GM19035 (cell line): ENCODE measurements at regions not wholly inside any gene's neighbourhood (a gene's known extent, or its start where the extent isn't known, plus 50 kb on each side); places are given as distances from the start of the nearest gene placed in this dataset.

Experiments used
- ATAC-seq: cut with Tn5 transposase; IDR thresholded peaks from one replicate; pipeline ENCODE4 v1.9.1; 2021; ENCODE audit not compliant: unreplicated experiment

DNA sequence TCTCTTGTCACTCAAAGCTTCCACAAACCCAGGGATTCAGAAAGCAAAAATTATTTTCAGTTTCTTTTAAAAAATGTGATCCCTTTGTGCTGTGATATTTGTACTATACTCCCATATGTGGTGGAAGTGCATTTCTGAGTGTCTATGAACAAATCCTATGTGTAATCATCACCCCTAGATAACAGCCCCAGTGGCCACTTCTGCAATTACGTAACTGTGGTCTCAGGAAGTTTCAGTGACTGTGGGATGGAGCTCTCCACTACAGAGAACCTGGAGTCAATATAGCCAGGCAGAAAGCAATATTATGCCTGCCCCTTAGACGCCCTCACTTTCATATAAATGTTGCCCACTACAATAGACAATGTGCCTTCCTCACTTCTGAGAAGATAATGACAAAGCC is 1101.7 kb upstream of the GHITM start:
- no peak for ATAC-seq

DNA sequence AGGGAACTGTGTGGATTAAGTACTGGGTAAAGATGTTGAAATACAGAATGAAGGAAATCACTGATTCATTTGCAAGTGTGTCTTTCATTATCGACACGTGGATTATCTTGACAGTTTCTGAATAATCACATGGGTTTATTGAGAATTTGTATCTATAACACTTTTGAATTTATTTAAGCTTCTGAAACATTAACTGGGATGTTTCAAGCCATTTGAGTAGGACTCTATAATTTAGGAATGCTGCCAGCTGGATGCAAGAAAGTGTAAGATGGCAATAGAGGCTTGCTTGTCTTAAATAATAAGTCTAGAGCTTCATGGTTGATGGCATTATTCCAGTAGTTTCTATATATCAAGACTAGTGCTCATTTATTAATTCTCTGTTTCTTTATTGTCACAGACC is 1100.7 kb upstream of the GHITM start:
- ATAC-seq = no peak

DNA sequence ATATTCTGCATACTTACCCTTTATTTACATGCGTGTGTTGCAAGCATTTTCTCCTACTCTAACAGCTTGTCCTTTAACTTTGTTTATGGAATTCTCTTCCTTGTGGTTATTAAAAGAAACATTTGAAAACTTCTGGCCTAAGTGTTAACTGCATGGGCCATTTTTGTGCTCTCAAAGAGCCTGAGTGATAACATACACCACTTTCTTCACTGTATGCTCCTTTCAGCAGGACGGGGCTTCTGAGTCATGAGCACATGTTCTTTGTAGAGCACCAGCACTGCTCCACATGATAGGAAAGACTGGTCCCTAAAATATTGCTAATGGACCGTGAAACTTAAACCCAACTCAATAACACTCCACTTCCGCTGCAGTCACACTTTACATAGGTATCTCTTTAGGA is 1093.6 kb upstream of the GHITM start:
- ATAC-seq = no peak

DNA sequence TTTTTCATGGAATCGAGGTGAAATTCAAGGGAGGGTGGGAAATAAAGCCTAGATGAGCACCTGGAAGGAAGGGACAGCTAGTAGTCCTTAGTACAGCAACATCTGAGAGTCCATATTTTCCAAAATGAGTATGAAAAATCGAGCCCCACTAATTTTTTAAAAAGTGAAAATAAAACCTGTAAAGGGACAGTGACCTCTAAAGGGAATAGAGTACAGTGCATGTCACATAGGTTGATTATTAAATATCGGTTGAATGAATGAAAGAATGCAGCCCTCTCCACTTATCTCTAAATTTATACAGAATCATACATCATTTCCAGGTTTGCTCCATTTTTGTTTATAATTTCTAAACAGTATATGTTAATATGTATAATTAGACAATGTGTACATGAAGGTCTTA is 1088.5 kb upstream of the GHITM start:
- no peak for ATAC-seq

- no peak for ATAC-seq
These were observed 1076.4 kb upstream of the GHITM start for GRCh38 chr10:83062871-83063270.

- no peak for ATAC-seq
These were observed 1065.8 kb upstream of the GHITM start for GRCh38 chr10:83073472-83073871.

DNA sequence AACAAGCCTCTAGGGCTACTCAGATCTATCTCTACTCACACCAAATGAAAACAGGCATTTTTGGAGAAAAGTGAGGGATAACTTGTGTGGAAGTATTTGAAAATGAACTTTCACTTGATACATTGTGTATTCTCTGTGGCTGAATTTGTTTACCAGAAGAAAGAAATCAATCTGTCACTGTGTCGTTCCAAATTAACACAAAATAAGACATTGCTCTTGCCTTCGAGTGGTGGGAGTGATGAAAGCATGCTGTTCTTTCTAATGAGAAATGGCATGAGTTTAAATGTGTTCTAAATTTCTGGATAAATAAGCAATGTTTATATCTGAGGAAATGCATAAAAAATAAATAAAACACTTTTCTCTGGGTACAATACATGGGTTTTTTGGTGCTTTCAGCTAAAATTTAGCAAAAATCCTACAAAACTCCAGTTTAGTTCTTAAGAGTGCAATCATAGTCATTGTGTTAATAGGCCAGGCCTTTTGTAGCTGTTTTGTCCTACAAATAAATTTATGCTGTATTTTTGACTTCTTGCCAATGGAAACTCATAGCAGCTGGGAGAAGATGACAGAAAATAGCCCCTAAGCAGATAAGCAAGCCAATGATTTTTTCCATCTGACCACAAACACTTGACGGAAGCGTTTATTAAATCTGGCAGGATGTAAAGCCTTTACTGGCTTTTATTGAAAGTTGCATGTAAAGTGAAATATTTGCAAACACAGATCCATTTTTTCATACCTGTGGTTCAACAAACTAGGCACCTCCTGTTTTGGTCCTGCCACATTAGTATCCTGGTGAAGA is 1064.1 kb upstream of the GHITM start:
- ATAC-seq = no peak

DNA sequence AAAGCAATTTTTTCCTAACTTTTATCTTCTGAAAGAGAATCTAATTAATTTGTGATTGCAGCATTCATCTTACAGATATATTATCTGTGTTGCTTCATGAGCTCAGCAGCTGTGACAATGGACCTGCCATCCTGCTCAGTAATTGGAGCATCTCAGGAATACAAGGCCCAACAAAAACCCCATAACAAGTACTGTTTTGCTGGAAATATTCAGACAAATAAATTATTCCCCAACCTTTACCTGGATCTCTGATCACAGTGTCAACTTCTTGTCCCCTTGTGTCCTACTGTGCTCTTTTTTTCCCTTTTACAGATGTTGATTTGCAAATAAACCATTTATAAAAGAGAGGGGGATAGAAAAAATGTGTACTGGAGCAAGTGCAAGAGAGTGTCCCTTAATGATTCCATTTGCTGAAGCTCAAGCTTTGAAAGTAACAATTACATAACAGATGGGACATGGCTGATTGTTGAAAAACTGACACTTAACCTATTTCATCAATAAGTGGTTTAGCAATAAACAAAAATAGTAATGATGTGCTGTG is 1063.4 kb upstream of the GHITM start:
- ATAC-seq = no peak

- no peak for ATAC-seq
These were observed 1062.9 kb upstream of the GHITM start for GRCh38 chr10:83076443-83076842.

DNA sequence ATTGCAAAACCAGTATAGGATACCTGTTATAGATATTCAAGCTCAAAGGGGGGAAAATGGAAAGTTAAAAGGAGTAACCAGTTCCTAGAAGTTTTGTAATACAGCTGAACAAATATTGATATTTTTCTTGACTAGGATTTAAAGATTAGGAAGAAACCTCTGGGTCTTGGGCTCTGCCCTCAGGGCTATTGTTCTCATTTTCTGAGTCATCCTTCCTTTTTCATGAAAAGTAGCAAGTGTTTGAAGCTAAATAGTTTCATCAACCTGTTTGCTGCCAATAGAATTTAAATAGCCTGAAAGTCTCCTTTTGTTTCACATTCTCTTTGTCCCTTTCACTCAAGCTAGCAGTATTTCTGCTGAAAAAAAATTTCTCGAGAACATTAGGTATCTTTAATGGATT is 1061.1 kb upstream of the GHITM start:
- no peak for ATAC-seq

GRCh38 chr10:83078645-83079044 is 1060.7 kb upstream of the GHITM start:
- ATAC-seq = no peak

DNA sequence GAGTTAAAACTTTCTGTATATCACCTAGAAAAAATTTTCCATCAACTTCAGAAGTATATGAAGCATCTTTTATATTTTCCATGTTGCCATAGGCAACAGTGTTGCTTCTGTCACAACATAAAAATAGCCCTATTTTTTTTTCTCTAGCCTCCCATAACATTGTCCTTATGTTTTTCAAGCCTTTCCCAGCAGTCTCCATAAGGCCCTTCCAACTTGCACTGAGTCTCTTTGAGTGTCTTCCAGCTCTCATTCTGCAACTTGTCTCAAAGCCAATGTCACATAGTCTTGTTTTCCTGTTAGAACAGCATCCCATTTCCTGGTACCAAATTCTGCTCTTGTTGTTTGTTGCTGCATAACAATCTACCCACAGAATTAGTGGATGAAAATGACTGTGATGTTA is 1055.5 kb upstream of the GHITM start:
- ATAC-seq = no peak

DNA sequence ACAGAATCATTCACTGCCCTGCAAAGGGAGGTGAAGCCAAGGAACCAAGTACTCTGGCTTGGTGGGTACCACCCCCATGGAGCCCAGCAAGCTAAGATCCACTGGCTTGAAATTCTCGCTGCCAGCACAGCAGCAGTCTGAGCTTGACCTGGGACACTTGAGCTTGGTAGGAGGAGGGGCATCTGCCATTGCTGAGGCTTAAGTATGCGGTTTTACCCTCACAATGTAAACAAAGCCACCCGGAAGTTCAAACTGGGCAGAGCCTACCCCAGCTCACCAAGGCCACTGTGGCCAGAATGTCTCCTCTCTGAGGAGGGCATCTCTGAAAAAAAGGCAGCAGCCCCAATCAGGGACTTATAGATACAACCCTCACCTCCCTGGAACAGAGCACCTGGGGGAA is 1050.0 kb upstream of the GHITM start:
- no peak for ATAC-seq

- ATAC-seq = no peak
These were observed 1034.7 kb upstream of the GHITM start for GRCh38 chr10:83104616-83105015.

DNA sequence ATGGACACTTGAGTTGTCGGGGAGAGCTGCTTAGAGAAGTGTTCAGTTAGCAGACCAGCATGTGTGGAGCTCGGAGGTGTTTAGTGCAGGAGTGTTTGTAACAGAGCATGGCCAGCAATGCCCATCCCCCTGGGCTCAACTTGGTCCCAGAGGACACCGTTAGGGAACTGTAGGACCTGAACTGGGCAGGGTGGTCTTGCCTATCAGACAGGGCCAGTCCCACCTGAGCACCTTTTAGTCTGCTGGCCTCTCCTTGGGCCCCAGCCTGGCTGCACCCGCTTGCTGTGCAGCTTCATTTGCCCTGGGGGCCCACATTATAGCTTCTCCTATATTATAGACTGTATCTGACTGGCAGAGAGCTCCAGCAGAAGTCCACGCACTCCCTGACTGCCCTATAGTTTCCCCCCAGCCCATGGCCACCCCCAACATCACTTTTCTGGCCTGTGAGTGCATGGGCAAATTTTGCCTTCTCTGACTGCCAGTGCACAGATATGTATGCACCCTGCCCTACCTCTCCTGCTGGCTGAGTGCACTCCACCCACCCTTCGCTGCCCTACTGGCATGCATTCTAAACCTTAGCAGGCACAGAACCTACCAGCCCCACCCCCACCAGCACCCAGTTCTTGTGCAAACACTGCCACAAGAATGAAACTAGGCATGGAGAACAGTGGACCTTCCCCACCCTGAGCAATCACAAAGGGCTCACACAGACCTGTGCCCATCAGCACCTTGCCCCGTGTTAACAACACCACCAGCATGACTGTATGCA is 1030.6 kb upstream of the GHITM start:
- no peak for ATAC-seq

DNA sequence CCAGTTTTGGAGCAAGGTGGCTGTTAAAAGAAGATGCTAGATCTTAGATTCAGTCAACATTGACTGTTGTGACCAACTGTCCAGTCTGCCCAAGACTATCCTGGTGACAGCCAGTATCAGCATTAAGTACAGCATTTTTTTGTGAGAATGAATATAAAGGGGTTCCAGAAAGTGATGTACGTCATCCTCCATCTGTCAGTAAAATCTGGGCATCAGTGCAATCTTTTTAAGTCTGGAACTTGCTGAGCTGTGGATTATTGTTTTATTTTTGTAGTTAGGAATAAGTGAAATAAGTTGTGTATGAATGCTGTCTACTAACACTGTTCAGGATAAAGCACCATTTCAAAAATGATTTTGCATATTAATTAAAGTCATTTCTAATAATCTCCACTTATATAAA is 1020.0 kb upstream of the GHITM start:
- no peak for ATAC-seq

DNA sequence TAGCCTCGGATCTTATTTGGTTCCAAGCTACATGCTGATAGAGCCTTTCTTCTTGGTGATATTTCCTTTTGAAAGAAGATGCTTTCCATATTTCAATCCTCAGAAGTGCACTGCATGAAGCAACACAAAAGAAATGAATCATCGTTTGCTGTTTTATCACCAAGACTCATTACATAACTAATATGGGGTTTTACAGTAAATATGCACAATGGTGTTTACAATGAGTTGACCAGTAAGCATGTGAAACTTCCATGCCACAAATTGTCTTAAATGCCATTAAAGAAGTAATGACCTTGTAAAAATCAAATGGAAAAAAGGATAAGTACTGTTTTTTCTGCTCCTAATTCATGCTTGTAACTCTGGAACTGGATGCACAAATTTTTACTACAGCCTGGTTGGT is 1017.0 kb upstream of the GHITM start:
- ATAC-seq = no peak

DNA sequence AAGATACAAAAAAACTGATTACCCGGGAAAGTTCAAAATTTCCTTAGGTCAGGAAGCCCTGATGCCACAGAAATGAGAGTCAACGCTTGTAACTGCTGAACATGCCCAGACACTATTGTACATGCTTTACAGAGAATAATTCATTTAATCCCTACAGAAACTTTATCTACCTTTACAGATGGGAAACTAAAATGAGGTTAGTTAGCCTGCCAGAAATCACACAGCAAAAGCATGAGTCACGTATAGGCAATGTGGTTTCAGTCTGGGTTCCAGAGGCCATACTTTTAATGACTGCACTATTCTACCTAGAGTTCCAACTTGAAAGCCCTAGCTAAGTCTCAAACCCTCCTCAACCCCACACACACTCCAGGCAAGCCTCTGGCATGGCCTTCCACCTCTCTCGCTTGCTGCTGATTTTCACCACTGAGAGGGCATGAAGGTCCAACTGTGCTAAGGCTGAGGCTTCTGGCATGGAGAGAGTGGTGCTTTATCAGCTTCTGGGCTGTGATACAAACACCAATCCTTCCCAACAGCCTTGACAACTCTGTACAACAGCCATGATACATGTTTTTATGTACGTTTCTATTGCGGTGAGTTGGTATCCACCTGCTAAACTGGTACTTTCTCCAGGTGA is 1011.2 kb upstream of the GHITM start:
- no peak for ATAC-seq

DNA sequence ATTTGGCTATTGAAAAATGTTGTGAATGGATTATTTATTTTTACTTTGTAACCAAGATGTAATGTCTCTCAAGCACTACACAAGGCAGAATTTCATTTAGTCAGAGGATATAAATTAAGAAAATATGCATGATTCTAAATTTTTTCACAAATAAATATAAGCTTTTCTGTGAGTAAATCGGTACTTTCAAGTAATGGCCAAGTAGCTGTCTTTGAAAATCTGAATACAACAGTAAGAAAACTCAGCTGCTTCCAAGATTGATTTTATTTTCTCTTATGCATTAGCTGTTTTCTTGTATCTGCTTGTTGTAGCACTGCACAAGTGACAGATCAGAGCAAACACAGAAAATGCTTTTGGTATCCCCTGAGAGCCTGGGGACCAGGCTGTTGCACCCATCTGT is 998.5 kb upstream of the GHITM start:
- no peak for ATAC-seq

DNA sequence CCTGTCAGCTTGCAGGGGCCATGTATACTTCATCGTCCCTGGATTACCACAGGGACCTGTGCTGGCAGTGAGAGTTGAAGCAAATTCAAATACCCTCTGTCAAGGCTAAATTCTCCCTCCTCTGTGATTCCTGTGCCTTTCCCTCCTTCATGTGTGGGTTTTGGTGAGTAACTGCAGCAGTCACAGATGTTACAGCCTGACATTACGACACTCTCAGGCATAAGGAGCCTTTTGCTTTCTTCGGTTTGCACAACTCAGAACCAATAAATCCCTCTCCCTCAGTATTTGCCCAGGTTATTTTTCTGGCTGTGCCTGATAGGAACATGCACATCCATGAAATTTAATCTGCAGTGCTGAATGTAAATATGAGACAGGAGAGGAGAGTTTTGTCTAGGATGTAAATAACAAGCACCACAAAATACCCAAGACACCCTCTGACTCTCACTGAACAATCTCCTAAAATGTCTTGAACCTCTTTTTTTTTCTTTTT is 997.2 kb upstream of the GHITM start:
- ATAC-seq = no peak

- no peak for ATAC-seq
These were observed 994.8 kb upstream of the GHITM start for GRCh38 chr10:83144461-83144860.

DNA sequence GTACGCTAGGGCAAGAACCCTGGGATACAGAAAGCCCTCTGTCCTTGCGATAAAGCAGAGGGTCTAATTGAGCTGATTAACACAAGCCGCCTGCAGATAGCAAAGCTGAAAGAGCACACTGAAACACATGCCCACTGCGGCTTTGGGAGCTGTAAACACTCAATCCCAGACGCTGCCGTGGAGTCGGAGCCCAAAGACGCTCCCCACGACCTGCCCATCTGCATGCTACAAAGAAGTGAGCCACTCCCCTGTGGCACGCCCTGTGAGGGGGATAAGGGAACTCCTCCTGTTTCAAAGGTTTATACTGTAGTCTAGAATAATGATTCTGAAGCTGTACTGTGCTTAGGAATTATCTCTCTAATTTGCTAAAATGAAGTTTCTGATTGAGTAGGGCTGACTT is 985.6 kb upstream of the GHITM start:
- no peak for ATAC-seq
